ENCODE measurements at regions not wholly inside any gene's neighbourhood (a gene's known extent, or its start where the extent isn't known, plus 50 kb on each side); places are given as distances from the start of the nearest gene placed in this dataset.
"Not testable (repeated sequence)": the region's sequence is repeated elsewhere in the genome, so short reads cannot be mapped to it uniquely, and the experiment has no call there.

DNA sequence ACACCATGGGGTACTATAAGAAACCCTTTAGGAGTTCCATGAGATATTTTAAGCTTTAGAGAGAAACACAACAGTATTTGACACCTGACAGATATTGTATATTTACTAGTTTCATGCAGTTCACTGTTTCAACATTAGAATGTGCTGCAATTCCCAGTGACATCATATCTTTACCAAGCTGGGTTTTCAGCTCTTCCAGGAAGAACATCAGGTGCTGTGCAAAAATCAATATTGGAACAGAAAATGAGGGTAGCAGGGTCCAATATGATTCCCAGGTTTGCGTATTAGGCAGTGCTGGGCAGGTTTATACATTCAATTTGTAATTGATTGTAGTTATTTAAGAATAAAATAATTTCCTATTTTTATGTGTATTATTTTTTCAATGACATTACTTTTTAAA lies 500.0 kb upstream of the EPHA7 start:
- no peak for DNase-seq

DNA sequence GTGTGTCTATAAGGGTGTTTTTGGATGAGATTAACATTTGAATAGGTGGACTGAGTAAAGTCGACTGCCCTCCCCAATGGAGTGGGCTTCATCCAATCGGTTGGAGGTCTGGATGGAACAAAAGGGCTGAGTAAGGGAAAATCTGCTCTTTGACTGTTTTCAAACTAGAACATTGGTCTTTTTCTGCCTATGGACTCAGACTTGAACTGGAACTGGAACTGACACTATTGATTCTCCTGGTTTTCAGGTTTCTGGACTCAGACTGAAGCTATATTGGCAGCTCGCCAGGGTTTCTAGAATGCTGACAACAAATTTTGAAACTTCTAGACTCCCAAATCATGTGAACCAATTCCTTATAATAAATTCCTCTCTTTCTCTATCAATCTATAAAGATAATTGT lies 498.9 kb upstream of the EPHA7 start:
- DNase-seq, result no peak

GRCh38 chr6:93917216-93917615 lies 497.9 kb upstream of the EPHA7 start:
- DNase-seq, result no peak

GRCh38 chr6:93916716-93917115 lies 497.4 kb upstream of the EPHA7 start:
- no peak for DNase-seq

- no peak for DNase-seq
Measured at GRCh38 chr6:93915961-93916360, 496.6 kb upstream of the EPHA7 start.

DNA sequence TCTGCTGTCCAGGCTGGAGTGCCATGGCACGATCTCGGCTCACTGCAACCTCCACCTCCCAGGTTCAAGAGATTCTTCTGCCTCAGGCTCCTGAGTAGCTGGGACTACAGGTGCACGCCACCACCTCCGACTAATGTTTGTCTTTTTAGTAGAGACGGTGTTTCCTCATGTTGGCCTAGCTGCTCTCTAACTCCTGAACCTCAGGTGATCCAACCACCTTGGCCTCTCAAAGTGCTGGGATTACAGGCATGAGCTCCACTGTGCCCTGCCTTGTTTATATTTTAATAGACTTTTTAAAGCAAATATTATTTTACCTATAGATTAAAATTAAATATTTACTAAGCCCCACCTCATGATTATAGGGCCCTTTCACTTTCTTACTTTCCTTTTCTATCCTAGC lies 483.2 kb upstream of the EPHA7 start:
- no peak for DNase-seq

DNA sequence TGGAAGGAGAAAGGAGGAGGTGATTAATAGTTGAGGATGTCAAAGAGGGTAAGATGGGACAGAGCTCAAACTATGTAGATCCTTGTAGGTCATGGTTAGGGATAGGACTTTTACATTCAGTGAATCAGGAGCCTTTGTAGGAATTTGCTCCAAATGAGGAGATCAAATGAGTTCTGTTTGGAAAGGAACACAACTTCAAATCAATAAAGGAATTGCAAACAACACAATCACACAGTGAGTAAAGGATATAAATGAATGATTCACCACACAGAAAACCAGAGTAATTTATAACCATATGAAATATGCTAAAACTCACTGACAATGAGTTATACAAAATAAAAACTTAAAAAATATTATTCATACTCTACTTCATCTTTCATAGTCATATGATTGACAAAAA lies 480.8 kb upstream of the EPHA7 start:
- DNase-seq, result no peak

DNA sequence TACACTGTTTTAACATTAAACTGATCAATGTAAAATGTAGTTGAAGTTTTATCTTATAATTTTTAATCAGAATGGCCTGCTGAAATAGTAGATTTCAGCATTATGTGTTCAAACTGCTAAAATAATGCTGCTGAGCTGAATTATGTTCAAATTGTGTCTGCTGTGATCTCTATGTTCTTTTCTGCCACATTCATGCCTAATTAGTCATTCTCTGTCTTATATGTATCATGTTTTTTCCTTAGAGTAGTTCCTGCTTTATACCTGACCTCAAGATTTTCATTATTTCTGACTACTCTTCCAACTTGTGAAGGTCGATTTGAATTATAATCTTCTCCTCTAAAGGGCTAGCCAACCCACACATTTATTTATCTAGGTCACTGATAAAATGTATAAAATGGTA lies 476.7 kb upstream of the EPHA7 start:
- DNase-seq, result no peak

GRCh38 chr6:93894521-93894920 lies 475.2 kb upstream of the EPHA7 start:
- no peak for DNase-seq

DNA sequence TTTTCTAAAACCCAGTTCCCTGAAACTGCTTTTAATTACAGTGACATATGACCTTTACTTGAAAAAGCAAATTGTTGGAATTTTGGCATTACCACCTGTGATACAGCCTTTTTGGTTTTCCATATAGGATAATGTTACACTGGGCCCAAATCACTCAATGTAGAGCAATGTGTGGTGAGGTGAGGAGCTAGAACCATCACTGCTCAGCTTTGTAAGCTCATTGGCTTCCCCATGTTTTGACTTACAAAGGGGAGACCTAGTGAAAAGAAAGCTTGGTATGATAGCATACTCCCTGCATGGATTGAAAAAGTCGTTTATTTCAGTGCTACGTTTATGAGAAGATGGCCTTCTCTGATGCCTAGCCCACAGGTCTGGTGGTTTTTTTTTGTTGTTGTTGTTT lies 470.4 kb upstream of the EPHA7 start:
- no peak for DNase-seq

DNA sequence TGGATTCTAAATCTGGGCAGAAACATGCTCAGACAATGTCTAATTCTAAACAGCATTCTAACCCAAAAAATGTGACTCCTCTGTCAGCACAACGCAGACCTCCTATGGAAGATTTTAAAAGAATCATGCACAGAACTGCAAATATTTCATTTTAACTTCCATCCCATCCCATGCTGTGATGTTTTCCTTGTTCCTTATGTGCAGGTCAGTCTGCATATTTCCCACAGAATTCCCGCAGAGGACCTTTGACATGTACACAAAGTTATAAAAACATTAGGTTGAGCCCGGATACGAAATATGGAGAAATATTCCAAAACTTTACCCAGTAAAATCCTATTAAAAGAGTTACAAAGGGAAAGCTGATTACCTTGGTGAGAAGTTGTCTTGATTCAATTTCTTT lies 467.1 kb upstream of the EPHA7 start:
- no peak for DNase-seq

GRCh38 chr6:93859971-93860370 lies 440.6 kb upstream of the EPHA7 start:
- no peak for DNase-seq

DNA sequence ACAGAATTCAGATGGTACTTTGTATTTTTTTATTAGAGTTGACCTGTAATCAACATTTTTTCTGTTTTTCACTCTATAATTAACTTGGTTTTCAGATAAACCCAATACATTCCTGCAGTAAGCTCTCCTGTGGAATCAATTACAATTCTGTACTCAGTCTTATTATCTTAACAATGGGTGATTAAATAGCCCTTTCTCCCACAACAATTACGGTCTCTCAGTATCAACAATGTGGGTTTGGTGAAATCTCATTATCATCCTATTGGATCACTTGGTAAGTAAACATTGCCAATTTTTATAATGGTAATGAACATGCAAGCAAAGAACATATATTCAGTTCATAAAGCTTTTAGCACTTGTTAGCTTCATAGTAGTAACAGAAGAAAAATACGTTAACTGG lies 438.9 kb upstream of the EPHA7 start:
- DNase-seq, result no peak

DNA sequence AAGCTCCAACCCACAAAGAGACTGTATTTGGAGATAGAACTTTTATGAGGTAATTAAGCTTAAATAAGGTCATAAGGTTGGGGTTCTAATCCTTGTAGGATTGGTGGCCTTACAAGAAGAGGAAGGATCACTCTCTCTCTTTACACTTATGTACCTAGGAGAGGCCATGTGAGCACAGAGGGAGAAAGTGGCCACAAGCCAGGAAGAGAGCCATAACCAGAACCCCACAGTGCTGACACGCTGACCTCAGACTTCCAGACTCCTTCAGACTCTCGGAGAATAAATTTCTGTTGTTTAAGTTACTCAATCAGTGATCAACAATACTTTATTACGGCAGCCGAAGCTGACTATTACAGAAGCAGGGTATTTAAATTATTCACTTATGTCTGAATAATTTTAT lies 430.5 kb upstream of the EPHA7 start:
- no peak for DNase-seq

GRCh38 chr6:93848031-93848742 lies 428.8 kb upstream of the EPHA7 start:
- no peak for DNase-seq

DNA sequence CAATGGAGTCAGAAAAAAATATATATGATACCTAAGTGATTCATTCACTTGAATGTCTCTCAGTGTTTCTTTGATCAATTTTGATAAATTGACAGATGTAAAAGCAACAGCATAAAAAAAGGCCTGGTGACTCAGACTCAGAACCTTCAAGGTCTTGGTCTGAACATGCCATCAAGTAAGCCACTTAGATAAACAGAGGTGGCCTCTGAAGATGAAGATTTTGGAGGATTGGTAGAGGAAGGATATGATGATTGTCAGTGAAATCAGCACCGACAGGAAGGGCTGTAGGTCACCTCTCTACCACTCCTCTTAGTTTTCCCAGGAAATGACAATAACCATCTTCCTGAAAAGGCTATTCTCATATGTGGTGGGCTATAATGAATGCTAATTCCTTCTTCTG lies 422.8 kb upstream of the EPHA7 start:
- DNase-seq, result no peak

DNA sequence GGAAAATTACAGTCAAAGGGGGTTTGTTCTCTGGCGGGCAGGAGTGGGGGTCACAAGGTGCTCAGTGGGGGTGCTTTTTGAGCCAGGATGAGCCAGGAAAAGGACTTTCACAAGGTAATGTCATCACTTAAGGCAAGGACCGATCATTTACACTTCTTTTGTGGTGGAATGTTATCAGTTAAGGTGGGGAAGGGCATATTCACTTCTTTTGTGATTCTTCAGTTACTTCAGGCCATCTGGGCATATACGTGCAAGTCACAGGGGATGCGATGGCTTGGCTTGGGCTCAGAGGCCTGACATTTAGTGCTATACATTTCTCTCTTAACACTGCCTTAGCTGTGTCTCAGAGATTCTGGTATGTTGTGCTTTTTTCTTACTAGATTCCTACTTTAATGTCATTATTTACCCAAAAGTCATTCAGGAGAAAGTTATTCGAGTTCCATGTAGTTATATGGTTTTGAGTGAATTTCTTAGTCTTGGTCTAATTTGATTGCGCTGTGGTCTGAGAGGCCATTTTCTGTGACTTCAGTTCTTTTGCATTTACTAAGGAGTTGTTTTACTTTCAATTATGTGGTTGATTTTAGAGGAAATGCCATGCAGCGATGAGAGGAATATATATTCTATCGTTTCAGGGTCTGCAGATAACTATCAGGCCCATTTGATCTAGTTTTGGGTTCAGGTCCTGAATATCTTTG lies 416.2 kb upstream of the EPHA7 start:
- not testable (repeated sequence) for DNase-seq

DNA sequence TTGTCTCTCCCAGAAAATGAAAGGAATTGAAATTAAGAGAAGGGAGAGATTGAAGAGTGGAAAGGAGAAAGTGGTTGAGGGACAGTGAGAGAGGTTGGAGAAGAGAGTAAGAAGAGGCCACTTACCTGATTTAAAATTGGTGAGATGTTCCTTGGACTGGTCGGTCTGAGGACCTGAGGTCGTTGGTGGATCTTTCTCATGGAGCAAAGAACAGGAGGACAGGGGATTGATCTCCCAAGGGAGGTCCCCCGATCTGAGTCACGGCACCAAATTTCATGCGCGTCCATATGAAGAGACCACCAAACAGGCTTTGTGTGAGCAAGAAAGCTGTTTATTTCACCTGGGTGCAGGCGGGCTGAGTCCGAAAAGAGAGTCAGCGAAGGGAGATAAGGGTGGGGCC lies 415.7 kb upstream of the EPHA7 start:
- DNase-seq, result not testable (repeated sequence)

DNA sequence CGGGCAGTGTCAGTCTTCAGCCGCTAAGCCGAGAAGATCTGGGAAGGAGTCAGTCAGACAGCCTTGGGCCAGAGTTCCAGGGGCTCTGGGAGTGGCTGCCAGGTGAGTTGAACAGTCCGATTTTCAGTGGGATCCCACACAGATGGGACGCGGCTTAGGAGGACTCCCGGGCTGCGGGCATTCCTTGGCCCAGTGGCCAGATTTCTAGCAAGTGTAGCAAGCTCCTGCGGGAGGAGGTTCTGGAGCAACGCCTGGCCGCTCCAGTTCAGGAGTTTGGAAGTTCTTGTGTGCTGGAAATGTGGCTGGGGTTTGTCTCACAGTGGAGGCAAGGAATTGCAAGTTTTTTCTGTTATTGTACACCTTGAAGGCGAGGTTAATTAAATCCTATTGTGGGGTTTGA lies 414.0 kb upstream of the EPHA7 start:
- not testable (repeated sequence) for DNase-seq

GRCh38 chr6:93829757-93830156 lies 410.4 kb upstream of the EPHA7 start:
- not testable (repeated sequence) for DNase-seq

- no peak for DNase-seq
Measured at GRCh38 chr6:93829009-93829408, 409.6 kb upstream of the EPHA7 start.

GRCh38 chr6:93828553-93828952 lies 409.2 kb upstream of the EPHA7 start:
- no peak for DNase-seq

DNA sequence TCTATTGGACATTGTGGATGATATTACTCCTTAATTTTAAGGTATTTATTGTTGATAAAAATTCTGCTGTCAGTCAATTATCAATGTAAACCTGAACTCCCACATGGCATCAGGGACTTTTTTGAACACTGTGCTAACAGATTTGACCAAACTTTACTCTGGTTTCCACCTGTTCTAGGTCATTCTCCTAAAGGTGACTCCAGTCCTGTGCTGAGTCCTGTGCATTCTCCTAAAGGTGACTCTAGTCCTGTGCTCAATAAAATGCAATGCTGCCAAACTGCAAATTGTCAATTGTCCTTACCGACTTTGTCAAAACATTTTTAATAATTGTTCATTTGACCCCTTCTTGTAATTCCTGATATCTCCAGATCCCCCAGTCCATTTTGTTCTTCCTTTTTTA lies 408.4 kb upstream of the EPHA7 start:
- no peak for DNase-seq

- no peak for DNase-seq
Measured at GRCh38 chr6:93825950-93826349, 406.6 kb upstream of the EPHA7 start.

DNA sequence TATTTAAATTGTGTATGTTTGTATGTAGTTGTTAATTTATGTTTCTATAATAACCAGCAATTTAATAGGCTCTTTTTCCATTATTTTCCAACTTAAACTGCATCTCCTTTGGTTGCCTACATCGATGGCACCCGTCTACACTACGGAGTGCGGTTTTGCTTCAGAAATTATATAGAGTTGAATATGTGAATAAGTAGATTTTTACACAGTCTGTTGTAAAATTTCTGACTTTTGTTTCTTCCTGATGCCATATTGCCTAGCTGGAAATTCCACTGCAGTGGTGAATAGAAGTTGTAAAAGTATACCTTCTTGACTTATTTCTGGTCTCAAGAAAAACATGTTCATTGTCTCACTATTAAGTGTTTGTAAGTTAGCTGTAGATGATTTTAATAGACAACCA lies 404.1 kb upstream of the EPHA7 start:
- no peak for DNase-seq

Measured in NCI-H2081 treated with DMSO at 0.1 percent for 48 hours (cell line).